ENCODE measurements at regions not wholly inside any gene's neighbourhood (a gene's known extent, or its start where the extent isn't known, plus 50 kb on each side); places are given as distances from the start of the nearest gene placed in this dataset.
"Not testable (repeated sequence)": the region's sequence is repeated elsewhere in the genome, so short reads cannot be mapped to it uniquely, and the experiment has no call there.

- DNase-seq: not testable (repeated sequence)
Measured at GRCh38 chr2:132273585-132273984, 111.8 kb upstream of the ANKRD30BL start.

GRCh38 chr2:132274000-132274399, 112.2 kb upstream of the ANKRD30BL start:
- DNase-seq: no peak

- DNase-seq: no peak
Measured at GRCh38 chr2:132275396-132275795, 113.6 kb upstream of the ANKRD30BL start.

- DNase-seq: no peak
Measured at GRCh38 chr2:132276571-132276981, 114.8 kb upstream of the ANKRD30BL start.

DNA sequence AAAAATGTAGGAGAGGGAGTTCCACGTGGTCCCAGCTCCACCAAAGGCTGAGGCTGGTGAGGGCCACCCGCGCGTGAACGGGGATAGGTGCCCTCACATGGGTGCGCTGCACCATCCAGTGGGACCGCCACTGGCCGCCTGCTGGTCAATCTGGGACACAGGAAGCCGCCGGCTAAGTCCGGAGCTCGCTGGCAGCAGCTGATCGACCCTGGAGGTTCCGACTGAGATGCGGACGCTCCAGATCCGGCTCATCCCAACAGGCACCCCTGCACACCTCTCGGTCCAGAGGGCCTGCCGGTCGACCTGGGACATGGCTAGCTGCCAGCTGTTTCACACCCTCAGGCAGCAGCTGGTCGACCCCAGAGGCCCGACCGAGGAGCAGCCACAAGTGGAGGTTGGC, 116.5 kb upstream of the ANKRD30BL start:
- DNase-seq: no peak

DNA sequence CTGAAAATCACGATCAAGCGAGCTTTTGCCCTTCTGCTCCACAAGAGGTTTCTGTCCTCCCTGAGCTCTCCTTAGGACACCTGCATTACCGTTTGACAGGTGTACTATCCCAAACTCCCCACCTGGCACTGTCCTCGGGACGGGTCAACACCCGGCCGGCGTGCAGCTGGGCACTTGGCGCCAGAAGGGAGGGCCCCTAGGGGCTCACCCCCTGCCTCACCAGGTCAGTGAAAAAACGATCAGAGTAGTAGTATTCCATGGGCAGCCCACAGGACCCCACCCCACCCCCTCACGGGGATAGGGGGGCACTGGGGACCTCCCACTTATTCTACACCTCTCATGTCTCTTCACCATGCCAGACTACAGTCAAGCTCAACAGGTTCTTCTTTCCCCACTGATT, 117.6 kb upstream of the ANKRD30BL start:
- DNase-seq: no peak

DNA sequence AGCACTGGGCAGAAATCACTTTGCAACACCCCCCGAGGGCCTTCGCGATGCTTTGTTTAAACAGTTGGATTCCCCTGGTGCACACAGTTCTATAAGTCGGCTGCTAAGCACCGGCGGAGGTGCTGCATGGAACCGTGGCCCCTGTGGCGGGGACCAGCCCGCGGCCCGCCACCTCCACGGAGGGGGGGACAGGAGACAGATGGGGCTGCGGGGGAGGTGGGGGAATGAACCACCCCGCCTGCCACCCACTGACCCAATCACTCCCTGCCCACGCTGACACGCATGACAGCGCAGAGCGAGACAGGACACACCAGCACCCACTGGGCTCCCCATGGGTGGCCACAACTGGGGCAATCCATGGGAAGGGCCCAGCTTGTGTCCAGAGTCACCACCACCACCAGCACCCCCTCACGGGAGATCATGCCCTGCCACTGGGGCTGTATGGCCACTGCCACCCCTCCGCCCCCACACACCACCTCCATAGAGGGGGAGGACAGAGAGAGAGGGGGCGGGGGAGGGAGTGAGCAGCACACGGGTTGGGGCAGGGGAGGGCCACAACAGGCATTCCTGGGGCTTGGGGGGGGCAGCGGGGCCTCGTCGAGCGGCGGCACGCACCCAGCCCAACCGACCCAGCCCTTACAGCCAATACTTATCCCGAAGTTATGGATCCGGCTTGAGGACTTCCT, 118.3 kb upstream of the ANKRD30BL start:
- DNase-seq: no peak

GRCh38 chr2:132280912-132281311, 119.2 kb upstream of the ANKRD30BL start:
- DNase-seq: no peak

GRCh38 chr2:132282104-132282503, 120.4 kb upstream of the ANKRD30BL start:
- DNase-seq: not testable (repeated sequence)

DNA sequence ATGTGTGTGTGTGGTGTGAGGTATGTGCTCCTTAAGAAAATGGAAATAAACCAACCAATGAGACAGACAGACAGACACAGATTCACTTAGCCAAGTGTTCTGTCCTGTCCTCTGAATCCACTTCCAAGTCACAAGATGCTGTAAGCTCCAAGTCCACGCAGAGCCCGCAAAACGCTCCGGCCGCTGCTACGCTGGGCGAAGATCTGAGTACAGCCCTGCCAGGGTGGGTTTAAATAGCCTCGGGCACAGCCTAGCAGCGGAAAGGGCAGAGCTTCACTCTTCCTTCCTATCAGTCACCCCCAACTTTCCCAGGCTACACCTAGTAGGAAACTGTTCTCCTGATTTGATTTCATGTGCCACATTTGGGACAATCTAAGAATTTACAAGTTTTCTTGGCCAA, 121.2 kb upstream of the ANKRD30BL start:
- DNase-seq: no peak

- DNase-seq: not testable (repeated sequence)
Measured at GRCh38 chr2:132286289-132286911, 124.6 kb upstream of the ANKRD30BL start.

GRCh38 chr2:132287910-132288309, 126.2 kb upstream of the ANKRD30BL start:
- DNase-seq: not testable (repeated sequence)

DNA sequence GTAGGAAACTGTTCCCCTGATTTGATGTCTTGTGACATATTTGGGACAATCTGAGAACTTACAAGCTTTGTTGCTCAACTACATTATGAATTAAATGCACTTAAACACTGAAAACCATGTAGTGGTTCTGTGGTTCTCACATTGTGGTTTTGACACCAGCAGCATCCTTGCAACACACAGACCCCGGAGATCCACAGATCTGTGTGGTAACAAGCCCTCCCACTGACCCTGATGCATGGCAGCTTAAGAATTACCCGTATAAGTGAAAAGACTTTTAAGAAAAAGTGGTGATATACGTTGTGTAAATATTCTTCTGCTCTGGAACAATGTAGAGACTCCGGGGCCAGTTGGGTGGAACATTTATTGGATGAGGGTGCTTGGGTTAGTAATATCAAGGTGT, 127.4 kb upstream of the ANKRD30BL start:
- not testable (repeated sequence) for DNase-seq

DNA sequence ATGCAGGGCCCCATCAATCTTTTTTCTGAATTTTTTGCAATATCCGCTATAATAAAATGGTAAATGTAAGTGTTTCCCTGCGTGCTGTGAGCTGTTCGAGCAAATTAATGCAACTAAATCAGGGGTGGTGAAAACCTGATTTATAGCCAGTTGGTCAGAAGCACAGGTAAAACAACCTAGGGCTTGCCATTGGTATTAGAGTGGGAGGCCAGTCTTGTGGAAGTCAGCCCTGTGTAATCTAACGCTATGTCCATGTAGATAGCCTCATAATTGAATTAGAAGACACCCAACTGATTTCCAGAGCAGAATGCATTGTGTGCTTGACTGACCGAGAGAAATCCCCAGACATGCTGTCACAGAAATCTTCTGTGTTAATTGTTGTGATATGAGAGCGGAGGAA, 126.8 kb upstream of the GPR39 start:
- not testable (repeated sequence) for DNase-seq

DNA sequence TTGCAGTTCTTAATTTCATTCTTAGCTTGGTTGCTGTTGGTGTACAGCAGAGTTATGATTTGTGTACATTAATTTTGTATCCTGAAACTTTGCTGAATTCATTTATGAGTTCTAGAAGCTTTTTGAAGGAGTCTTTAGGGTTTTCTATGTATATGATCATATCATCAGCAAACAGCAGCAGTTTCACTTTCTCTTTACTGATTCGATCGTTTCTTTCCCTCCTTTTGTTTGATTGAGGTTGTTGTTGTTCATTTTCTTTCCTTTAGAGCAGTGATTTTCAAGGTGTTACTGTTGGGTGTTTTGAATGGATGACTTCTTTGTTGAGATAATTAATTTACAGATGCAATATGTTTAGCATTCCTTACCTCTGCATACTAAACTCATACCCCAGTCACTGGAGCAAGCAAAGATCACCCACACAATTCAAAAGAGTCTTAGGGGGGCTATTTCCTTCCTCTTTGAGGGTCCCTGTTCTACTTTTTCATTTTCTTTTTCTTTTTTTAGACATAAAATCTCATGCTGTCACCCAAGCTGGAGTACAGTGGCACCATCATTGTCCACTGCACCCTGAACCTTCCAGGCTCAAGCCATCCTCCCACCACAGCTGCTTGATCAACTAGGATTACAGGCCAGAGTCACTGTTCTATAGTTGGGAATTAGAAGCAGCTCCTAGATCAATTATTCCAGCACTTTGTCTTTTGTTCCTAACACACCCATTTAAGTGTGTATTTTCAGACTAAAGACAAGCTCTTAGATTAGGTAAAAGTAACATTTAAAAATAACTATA, 115.8 kb upstream of the GPR39 start:
- not testable (repeated sequence) for DNase-seq

- DNase-seq: not testable (repeated sequence)
Measured at GRCh38 chr2:132304661-132305380, 111.8 kb upstream of the GPR39 start.

GRCh38 chr2:132307613-132308198, 108.9 kb upstream of the GPR39 start:
- not testable (repeated sequence) for DNase-seq

DNA sequence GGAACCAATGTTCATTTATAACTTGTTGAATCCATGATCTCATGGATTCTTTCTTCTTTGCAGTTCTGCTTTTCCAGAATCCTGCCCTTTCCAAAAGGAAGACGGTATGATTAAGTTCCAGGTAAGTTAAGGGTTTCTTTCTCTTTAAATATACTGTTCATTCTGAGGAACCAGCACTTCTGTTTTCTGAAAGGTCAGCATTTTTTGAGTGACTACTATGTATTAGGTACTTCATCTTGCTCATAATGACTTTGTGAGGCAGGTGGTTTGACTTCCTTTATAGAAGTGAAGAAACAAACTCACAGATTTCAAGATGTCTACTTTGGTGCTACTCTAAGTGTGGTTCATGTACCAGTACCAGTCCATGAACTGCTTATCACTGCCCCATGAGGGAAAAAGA, 107.4 kb upstream of the GPR39 start:
- not testable (repeated sequence) for DNase-seq

DNA sequence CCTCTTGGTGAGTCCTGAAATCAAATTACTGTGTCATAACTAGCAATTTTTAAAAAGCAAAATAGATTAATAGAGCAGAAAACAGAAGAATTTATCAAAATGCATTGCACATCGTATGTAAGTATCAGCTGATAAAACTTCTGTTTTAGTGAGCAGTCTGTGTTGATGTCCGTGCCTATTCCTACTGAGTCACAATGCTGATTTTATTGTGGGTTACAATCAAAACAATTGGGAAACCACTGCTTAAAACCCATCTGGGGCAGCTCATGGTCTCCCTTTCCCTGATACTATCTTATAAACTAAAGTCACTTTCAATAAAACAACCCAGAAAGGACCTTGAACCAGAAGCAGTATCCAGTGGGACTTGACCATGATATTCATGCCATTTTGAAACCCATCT, 101.1 kb upstream of the GPR39 start:
- DNase-seq: not testable (repeated sequence)

GRCh38 chr2:132317026-132317680, 99.5 kb upstream of the GPR39 start:
- not testable (repeated sequence) for DNase-seq

- not testable (repeated sequence) for DNase-seq
Measured at GRCh38 chr2:132318481-132318880, 98.1 kb upstream of the GPR39 start.

DNA sequence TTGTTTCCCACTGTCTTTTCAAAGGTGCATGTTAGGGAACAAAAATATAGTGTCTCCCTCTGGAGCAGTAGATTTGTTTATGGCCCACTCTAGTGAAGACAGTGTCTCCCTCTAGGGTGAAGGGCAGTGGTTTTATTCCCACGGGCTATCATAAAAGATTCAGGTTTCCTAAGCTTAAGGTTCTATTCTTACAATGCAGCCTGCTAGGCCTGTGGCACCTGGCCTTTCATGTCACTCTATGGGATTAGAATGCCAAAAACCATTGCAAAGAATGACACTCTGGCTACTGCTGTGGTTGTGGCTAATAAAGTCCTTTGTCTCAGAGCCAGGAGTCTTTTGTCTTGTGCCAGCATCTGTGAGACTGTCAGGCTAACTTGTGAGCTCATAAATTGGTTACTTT, 92.6 kb upstream of the GPR39 start:
- not testable (repeated sequence) for DNase-seq
